ENCODE measurements at regions not wholly inside any gene's neighbourhood (a gene's known extent, or its start where the extent isn't known, plus 50 kb on each side); places are given as distances from the start of the nearest gene placed in this dataset.
"Not testable (repeated sequence)": the region's sequence is repeated elsewhere in the genome, so short reads cannot be mapped to it uniquely, and the experiment has no call there.

DNA sequence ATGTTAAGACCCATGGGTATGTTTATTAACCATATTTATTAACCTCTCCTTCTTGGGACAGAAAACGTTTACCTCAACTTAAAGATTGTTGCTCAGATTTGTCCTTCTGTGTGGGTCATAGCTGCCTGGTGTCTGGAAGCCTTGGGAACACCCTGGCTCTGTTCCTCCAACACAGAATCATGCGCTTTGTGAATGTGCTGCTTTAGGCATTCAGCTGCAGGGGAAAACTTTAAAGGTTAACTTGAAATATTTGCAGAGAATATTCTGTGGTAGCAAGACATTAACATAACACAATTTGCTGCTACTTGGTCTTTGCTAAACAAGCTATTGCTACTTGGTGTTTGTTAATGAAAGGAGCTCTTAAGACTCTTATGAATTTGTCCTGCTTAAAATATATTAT is 50.5 kb upstream of the THOC3 start:
- not testable (repeated sequence) for DNase-seq

GRCh38 chr5:176020852-176021251 is 52.7 kb upstream of the THOC3 start:
- DNase-seq, result not testable (repeated sequence)

DNA sequence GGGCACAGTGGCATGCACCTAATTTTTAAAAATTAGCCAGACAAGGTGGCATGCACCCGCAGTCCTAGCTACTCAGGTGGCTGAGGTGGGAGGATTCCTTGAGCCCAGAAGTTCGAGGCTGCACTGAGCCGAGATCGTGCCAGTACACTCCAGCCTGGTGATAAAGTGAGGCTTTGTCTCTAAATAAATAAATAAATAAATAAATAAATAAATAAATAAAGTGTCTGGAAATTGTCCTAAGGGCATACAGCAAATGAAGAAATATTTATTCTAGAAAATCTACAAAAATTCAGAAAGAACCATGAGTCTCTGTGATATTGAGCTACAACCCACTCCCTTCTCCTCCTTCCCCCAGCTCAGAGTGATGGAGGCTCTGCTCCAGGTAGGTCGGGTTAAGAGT is 55.4 kb upstream of the THOC3 start:
- DNase-seq, result not testable (repeated sequence)

DNA sequence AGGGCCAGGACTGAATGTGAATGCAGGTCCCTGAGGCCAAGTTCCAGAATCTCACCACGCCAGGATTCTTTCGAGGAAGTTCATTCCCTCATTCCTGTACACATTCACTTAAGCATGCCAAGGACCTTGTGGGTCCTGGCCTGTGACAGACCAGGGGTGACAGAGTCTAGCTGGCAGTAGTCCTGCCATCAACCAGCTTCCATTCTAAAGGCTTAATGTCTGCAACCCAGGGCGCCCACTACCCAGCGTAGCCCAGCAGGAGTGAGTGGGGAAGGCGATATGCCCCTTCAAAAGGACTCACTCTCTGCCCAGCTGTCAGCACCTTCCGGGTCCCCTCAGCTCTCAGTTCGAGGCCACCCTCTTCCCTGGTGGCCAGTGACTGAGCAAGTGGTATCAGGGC is 61.3 kb upstream of the THOC3 start:
- DNase-seq, result not testable (repeated sequence)

DNA sequence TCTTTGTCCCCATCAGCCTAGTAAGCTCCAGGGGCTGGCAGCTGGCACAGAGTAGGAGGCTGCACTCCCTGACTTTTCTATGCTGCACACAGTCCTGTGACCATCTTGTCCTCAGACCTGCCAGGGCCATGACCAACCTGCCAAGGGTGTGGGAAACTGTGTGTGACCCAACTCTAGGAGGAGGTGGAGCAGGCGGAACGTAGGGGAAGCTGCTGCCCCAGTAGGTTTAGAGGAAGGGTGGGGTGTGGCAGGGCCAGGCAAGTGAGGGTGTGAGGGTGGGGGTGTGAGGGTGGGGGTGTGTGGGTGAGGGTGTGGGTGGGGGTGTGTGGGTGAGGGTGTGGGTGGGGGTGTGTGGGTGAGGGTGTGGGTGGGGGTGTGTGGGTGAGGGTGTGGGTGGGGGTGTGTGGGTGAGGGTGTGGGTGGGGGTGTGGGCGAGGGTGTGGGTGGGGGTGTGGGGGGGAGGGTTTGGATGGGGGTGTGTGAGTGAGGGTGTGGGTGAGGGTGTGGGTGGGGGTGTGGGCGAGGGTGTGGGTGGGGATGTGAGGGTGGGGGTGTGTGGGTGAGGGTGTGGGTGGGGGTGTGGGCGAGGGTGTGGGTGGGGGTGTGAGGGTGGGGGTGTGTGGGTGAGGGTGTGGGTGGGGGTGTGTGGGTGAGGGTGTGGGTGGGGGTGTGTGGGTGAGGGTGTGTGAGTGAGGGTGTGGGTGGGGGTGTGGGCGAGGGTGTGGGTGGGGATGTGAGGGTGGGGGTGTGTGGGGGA is 62.4 kb upstream of the THOC3 start:
- not testable (repeated sequence) for DNase-seq

GRCh38 chr5:176031118-176031510 is 63.0 kb upstream of the THOC3 start:
- not testable (repeated sequence) for DNase-seq

DNA sequence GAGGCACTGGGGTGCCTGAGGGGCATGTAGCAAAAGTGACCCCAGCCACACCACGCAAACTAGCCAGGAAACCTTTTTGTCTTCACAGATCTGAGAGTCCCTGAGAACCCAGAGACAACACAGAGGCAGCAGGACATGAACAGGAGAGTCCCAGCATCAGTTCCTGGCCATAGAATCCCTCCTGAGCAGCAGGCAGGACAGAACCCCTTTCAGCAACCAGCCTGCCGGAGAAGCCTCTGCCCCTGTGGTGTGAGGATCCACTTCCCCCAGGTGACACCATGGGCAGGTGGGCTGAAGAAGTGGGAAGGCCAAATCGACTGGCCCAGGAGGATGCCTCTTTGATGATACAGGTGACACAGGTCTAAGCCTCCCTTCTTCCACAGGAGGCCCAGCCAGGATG is 65.1 kb upstream of the THOC3 start:
- DNase-seq, result not testable (repeated sequence)

DNA sequence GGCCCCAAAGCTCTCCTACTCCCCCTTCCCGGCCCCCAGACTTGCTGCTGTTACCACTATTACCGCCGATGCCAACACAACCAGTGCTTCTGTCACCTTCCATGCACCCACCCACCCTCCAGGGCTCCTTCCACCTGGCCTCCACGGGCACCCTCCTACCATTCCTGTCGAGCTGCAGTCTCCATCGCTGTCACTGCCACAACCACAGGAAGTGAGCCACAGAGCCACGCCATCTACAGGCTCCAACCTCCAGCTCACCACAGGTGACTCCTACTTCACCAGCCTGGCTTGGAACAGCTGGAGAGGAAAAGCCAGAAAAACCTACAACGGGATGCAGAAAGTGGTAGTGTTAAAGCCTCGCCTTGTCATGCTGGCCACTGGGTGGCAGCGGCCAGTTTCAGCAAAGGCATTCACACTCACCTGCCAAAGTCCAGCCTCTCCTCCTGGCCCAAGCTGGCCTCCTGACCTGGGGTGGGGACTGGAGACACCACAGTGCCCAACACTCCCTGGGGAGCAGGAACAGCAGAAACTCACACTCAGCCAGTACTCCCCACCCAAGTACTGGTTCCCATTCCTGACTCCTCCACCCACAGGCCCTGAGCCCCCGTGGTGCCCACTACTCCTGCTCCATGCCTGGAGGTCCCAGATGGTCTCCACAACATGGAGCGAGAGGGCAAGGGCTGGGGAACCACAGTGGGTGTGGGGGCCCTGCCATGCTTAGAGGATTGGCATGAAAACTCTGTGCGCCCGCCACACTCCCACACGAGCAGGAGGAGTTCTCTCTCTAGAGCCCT is 66.5 kb upstream of the THOC3 start:
- DNase-seq, result not testable (repeated sequence)

DNA sequence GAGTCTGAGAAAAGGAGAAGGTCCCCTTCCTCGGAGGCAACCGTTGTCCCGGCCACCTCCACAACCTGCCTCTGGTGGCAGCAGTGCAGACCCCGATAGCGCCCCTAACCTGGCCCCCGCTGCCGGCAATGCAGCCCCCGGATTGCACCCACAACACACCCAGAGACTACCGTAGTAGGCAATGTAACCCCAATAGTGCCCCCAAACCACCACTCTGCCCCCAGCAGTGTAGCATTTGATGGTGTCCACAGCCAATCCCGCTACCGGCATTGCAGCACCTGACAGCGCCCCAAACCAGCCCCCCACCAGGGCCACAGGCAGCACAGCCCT is 67.1 kb upstream of the THOC3 start:
- not testable (repeated sequence) for DNase-seq

DNA sequence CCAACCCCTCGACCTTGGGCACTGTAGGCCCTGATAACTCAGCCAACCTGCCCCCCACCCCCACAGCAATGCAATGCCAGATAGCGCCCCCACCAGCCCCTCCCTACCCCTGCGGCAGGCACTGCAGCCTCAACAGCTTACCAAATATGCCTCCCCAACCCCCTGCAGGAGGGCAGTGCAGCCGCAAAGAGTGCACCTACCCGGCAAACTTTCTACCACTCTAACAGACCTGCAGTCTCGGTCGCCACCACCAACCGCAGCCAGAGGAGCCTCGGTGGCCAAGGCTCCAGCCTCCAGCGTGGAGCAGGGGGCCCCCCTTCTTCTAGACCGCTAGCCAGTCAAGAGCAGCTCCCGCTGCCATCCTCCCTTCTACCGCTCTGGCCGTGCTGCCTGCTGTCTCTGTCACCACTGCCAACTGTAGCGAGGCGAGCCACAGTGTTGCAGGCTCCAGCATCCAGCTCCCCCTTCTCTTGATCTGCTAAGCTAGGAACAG is 67.7 kb upstream of the THOC3 start:
- not testable (repeated sequence) for DNase-seq

DNA sequence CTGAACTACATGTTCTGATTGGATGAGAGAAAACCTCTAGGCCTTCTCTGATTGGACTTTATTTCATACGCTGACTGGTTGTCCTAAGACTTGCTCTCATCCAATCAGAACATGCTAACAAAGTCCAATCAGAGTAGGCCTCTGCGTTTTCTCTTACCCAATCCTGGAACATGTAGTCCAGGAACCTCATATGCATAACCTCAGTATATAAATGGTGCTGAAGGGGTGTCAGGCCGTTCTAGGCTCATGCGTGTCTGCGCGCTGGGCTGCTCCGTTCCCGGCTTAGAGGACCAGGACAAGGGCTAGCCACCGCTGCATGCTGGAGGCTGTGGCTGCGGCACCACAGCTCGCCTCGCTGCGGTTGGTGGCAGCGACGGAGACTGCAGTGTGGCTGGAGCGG is 68.3 kb upstream of the THOC3 start:
- not testable (repeated sequence) for DNase-seq

- not testable (repeated sequence) for DNase-seq
These were observed 69.1 kb upstream of the THOC3 start for GRCh38 chr5:176037190-176037589.

GRCh38 chr5:176040105-176040801 is 72.1 kb upstream of the THOC3 start:
- DNase-seq, result not testable (repeated sequence)

DNA sequence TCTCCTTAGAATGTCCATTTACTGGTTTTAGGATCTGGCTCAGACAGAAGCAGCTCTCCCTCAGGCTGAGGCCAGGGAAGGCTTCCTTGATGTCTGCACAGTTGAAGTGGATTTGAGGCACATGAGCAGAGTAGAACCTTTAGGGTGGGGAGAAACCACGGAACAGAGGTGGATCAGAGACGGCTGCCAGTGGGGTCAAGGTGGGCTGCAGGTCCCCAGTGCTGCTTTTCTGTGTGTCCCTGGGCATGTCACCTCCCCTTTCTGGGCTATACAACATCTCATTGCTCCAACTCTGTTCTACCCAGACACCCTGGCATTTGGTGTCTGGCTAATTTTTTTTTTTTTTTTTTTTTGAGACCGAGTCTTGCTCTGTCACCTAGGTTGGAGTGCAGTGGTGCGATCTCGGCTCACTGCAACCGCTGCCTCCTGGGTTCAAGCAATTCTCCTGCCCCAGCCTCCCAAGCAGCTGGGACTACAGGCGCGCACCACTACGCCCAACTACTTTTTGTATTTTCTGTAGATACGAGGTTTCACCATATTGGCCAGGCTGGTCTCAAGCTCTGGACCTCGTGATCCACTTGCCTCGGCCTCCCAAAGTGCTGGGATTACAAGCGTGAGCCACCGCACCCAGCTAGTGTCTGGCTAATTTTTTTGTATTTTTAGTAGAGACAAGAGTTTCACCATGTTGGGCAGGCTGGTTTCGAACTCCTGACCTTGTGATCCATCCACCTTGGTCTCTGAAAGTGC is 73.3 kb upstream of the THOC3 start:
- DNase-seq, result not testable (repeated sequence)

- not testable (repeated sequence) for DNase-seq
These were observed 74.0 kb upstream of the THOC3 start for GRCh38 chr5:176042020-176042658.

GRCh38 chr5:176043252-176043829 is 75.2 kb upstream of the THOC3 start:
- not testable (repeated sequence) for DNase-seq

- not testable (repeated sequence) for DNase-seq
These were observed 75.9 kb upstream of the THOC3 start for GRCh38 chr5:176043986-176044385.

DNA sequence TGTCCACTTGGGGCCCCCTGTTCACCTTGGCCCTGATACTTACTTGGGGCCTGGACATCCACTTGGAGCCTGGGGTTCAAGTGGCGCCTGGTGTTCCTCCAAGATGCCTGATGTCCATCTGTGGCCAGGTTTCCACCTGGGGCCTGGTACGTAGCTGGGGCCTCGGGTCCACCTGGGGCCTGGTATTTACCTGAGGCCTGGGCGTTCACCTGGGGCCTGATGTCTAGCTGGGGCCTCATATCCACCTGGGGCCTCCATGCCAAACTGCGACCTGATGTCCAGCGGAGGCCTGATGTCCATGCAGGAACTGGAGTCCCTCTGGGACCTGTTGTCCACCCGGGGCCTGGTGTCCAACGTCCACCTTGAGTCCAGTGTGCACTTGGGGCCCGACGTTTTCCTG is 76.3 kb upstream of the THOC3 start:
- not testable (repeated sequence) for DNase-seq

DNA sequence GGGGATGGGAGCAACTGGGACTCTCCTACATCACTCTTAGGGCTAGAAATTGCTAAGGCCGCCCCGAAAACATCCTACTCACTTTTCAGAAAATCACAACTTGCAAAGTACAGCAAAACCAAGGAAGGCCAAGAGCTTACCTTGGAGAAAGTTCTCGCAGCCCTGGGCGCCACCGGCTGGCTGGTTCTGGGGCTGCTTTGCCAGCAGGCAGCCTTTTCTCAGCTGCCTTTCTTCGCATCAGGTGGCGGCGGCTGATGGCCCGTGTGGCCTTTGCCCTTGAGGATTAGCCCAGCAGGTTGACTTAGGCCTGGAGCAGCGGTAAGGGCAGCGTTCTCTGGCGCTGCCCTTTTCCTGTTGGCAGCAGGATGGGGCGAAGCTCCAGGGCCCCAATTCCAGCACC is 77.3 kb upstream of the THOC3 start:
- DNase-seq, result not testable (repeated sequence)

DNA sequence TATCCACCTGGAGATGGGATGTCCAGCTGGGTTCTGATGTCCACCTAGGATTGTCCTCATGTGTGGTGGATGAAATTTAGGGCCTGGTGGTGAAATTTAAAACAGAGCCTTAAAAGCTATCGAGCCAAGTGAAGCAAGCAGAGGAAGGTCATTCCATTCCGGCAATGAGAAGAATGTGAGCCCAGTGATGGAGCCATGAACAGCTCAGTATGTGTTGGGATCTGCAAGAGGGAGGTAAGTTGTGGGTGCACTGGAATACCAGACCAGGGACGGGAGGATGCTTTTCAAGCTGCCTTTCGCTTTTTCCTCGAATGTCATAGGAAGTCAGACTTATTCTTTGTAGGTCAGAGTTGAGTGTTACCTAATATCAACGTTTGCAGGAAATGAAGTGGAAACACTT is 80.6 kb upstream of the THOC3 start:
- DNase-seq, result not testable (repeated sequence)

Data from nucleus accumbens (tissue), 56 donors.